Neural crest cell (in vitro differentiated cells): ENCODE measurements at regions not wholly inside any gene's neighbourhood (a gene's known extent, or its start where the extent isn't known, plus 50 kb on each side); places are given as distances from the start of the nearest gene placed in this dataset.

Experiments used
- DNase-seq: peaks from one replicate; pipeline ENCODE4 v3.0.0; 2021; ENCODE audit warnings: low read depth, mixed read lengths, low spot score
- H3K27ac Mint-ChIP-seq: one replicate; pipeline ENCODE4 v1.8.0; 2021; ENCODE audit warnings: mild to moderate bottlenecking, mixed read lengths; ENCODE audit not compliant: unreplicated experiment
- H3K27me3 Mint-ChIP-seq: 2 replicates; pipeline ENCODE4 v1.8.0; 2021; ENCODE audit warnings: low read depth, mild to moderate bottlenecking, mixed read lengths
- H3K36me3 Mint-ChIP-seq: 2 replicates; pipeline ENCODE4 v1.8.0; 2021; ENCODE audit warnings: low read depth, mild to moderate bottlenecking, mixed read lengths
- H3K4me1 Mint-ChIP-seq: 2 replicates; pipeline ENCODE4 v1.8.0; 2021; ENCODE audit warnings: mixed read lengths
- H3K4me3 Mint-ChIP-seq: one replicate; pipeline ENCODE4 v1.8.0; 2021; ENCODE audit warnings: mild to moderate bottlenecking, mixed read lengths
- H3K9me3 Mint-ChIP-seq: 2 replicates; pipeline ENCODE4 v1.8.0; 2021; ENCODE audit warnings: mixed read lengths
- TF ChIP-seq, protein P1 (sequence below): fragments of 200-600 bp; sonication (generic); conservative IDR thresholded peaks from 2 replicates; pipeline ENCODE4 v1.5.0; 2021; ENCODE audit warnings: antibody characterized with exemption, mild to moderate bottlenecking

GRCh38 chr10:9501944-9502343, 1447.5 kb downstream of the GATA3 start:
- Mint-ChIP-seq H3K27me3 (no peaks in the 10 kb centered on the region), H3K4me1 (no peaks in the 10 kb centered on the region), H3K36me3 (no peaks in the 10 kb centered on the region), H3K9me3 (no peaks in the 10 kb centered on the region), H3K27ac (no peak overlapping the region), H3K4me3 (no peak overlapping the region)
- DNase-seq: no peak
- TF ChIP-seq, protein P1, sequence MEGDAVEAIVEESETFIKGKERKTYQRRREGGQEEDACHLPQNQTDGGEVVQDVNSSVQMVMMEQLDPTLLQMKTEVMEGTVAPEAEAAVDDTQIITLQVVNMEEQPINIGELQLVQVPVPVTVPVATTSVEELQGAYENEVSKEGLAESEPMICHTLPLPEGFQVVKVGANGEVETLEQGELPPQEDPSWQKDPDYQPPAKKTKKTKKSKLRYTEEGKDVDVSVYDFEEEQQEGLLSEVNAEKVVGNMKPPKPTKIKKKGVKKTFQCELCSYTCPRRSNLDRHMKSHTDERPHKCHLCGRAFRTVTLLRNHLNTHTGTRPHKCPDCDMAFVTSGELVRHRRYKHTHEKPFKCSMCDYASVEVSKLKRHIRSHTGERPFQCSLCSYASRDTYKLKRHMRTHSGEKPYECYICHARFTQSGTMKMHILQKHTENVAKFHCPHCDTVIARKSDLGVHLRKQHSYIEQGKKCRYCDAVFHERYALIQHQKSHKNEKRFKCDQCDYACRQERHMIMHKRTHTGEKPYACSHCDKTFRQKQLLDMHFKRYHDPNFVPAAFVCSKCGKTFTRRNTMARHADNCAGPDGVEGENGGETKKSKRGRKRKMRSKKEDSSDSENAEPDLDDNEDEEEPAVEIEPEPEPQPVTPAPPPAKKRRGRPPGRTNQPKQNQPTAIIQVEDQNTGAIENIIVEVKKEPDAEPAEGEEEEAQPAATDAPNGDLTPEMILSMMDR: no peak

GRCh38 chr10:9504227-9504626, 1449.7 kb downstream of the GATA3 start:
- no peak for DNase-seq
- TF ChIP-seq, protein P1: no peak
- Mint-ChIP-seq H3K27ac (no peak overlapping the region), H3K4me3 (no peak overlapping the region), H3K9me3 (peaks cover 4% of the 10 kb centered on the region), H3K27me3 (no peaks in the 10 kb centered on the region), H3K4me1 (no peaks in the 10 kb centered on the region), H3K36me3 (no peaks in the 10 kb centered on the region)

- Mint-ChIP-seq H3K4me3 (no peak overlapping the region), H3K27me3 (no peaks in the 10 kb centered on the region), H3K9me3 (peaks cover 4% of the 10 kb centered on the region), H3K4me1 (no peaks in the 10 kb centered on the region), H3K36me3 (no peaks in the 10 kb centered on the region), H3K27ac (no peak overlapping the region)
- TF ChIP-seq, protein P1: no peak
- DNase-seq: no peak
These were observed 1451.1 kb downstream of the GATA3 start for GRCh38 chr10:9505546-9505945.

DNA sequence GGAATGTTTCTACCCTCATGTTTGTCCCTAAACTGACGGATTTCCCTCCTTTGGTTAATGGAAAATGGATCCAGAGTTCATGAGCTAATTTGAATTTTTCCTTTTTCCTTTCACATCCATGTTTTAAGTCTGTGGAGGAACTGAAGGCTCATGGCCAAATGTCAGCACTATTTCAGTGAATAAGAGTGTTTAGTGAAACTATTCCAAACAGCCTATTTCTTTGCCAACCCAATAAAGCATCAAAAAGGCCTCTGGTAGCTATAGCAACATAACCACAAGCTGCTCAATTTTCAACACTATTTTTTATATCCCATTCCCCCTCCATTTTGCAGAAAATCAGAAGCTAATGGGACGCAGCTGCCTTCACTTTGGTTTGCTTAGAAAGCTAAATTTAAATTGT, 1454.1 kb downstream of the GATA3 start:
- Mint-ChIP-seq H3K4me1 (no peaks in the 10 kb centered on the region), H3K4me3 (no peak overlapping the region), H3K9me3 (peaks cover 4% of the 10 kb centered on the region), H3K27me3 (no peaks in the 10 kb centered on the region), H3K36me3 (no peaks in the 10 kb centered on the region), H3K27ac (no peak overlapping the region)
- TF ChIP-seq, protein P1: no peak
- DNase-seq: no peak

- Mint-ChIP-seq H3K4me3 (no peak overlapping the region), H3K36me3 (no peaks in the 10 kb centered on the region), H3K9me3 (peaks cover 4% of the 10 kb centered on the region), H3K27ac (no peak overlapping the region), H3K4me1 (no peaks in the 10 kb centered on the region), H3K27me3 (no peaks in the 10 kb centered on the region)
- no peak for DNase-seq
- TF ChIP-seq, protein P1: no peak
These were observed 1456.1 kb downstream of the GATA3 start for GRCh38 chr10:9510626-9511025.

DNA sequence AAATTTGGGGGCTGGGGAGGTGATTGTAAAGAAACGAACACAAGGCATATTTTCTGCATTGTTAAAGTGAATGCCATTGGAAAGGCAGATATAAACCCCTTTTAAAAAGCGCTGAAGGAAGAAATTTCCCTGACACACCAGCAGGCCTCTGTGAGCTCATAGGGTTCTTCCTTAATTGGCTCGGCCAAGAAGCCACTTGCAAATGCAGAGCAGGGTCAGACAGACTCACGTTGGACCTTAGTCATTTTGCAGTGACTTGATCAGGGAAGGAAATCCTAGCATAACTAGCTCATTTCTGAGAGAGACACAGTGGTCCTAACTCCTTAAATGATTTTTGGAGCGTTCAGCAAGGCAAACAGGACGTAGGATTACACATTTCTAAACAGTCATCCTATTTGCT, 1461.4 kb downstream of the GATA3 start:
- no peak overlapping the region for H3K27ac Mint-ChIP-seq
- peaks cover 5% of the 10 kb centered on the region for H3K9me3 Mint-ChIP-seq
- no peak for DNase-seq
- H3K4me1 Mint-ChIP-seq: no peaks in the 10 kb centered on the region
- TF ChIP-seq, protein P1: no peak
- peaks cover 3% of the 10 kb centered on the region for H3K36me3 Mint-ChIP-seq
- H3K4me3 Mint-ChIP-seq: no peak overlapping the region
- no peaks in the 10 kb centered on the region for H3K27me3 Mint-ChIP-seq
